Thyroid gland (tissue), 4 donors: ENCODE measurements at regions not wholly inside any gene's neighbourhood (a gene's known extent, or its start where the extent isn't known, plus 50 kb on each side); places are given as distances from the start of the nearest gene placed in this dataset.

Experiments used
- POLR2A ChIP-seq, 2 donors: fragments of 450-650 bp; IDR thresholded peaks; one replicate each; pipeline ENCODE4 v1.6.1; 2017; ENCODE audit warnings: antibody characterized with exemption in 2 of 2, mild to moderate bottlenecking in 2 of 2, moderate library complexity in 1 of 2
- TF ChIP-seq, protein P1 (sequence below), 6 experiments: fragments of 200-600 bp in 3 of 6; fragments of 450-650 bp in 3 of 6; sonication (generic) in 3 of 6; IDR thresholded peaks; one replicate each; pipeline ENCODE4 v1.5.1; 2016 to 2019; ENCODE audit warnings: antibody characterized with exemption in 6 of 6, mild to moderate bottlenecking in 2 of 6, inconsistent platforms in 1 of 6, moderate library complexity in 1 of 6

- TF ChIP-seq, protein P1, sequence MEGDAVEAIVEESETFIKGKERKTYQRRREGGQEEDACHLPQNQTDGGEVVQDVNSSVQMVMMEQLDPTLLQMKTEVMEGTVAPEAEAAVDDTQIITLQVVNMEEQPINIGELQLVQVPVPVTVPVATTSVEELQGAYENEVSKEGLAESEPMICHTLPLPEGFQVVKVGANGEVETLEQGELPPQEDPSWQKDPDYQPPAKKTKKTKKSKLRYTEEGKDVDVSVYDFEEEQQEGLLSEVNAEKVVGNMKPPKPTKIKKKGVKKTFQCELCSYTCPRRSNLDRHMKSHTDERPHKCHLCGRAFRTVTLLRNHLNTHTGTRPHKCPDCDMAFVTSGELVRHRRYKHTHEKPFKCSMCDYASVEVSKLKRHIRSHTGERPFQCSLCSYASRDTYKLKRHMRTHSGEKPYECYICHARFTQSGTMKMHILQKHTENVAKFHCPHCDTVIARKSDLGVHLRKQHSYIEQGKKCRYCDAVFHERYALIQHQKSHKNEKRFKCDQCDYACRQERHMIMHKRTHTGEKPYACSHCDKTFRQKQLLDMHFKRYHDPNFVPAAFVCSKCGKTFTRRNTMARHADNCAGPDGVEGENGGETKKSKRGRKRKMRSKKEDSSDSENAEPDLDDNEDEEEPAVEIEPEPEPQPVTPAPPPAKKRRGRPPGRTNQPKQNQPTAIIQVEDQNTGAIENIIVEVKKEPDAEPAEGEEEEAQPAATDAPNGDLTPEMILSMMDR (IDR thresholded peaks at IDR 0.05), result no peak
- TF ChIP-seq POLR2A (IDR thresholded peaks at IDR 0.05), result no peak
Observed at GRCh38 chr14:101151226-101151926, 247.9 kb upstream of the RTL1 start.
